Prostate gland (tissue), 2 donors: ENCODE measurements at regions not wholly inside any gene's neighbourhood (a gene's known extent, or its start where the extent isn't known, plus 50 kb on each side); places are given as distances from the start of the nearest gene placed in this dataset.

Experiments used
- DNase-seq: peaks from one replicate; pipeline ENCODE4 v3.0.0-alpha.2; 2019; ENCODE audit warnings: low spot score
- H3K27ac ChIP-seq, 2 donors: fragments of 200-600 bp; sonication (generic); 2 replicates each; pipeline ENCODE4 v1.5.1; 2017 to 2019
- H3K27me3 ChIP-seq: fragments of 200-600 bp; sonication (generic); replicated peaks from 2 replicates; pipeline ENCODE4 v1.5.1; 2019; ENCODE audit not compliant: insufficient read depth
- H3K36me3 ChIP-seq, 2 donors: fragments of 200-600 bp; sonication (generic); 1 replicate in 1 of 2; 2 replicates in 1 of 2; pipeline versions ENCODE4 v1.5.1 to v1.8.1; 2017 to 2019
- H3K4me1 ChIP-seq: fragments of 200-600 bp; sonication (generic); replicated peaks from 2 replicates; pipeline ENCODE4 v1.5.1; 2019
- H3K4me3 ChIP-seq, 2 donors: fragments of 200-600 bp; sonication (generic); 2 replicates each; pipeline ENCODE4 v1.5.1; 2017 to 2019
- H3K9me3 ChIP-seq: fragments of 200-600 bp; sonication (generic); 2 replicates; pipeline ENCODE4 v1.5.1; 2017
- POLR2A ChIP-seq: fragments of 450-650 bp; IDR thresholded peaks from one replicate; pipeline ENCODE4 v1.6.1; 2016; ENCODE audit warnings: antibody characterized with exemption, mild to moderate bottlenecking
- POLR2AphosphoS5 ChIP-seq: sonication (generic); formaldehyde crosslinking; IDR thresholded peaks from one replicate; pipeline ENCODE4 v1.6.1; 2017; ENCODE audit warnings: antibody characterized with exemption
- WGBS: methylation state at CpG from one replicate; pipeline ENCODE4 v1.1.5; 2018; 5-methylcytosine and 5-hydroxymethylcytosine counted together
- intact Hi-C: fragments of 100-400 bp; cut with DNase I; formaldehyde crosslinking; loops from one replicate; pipeline ENCODE4 v1.14.2; 2022
- TF ChIP-seq, protein P1 (sequence below), 4 experiments: fragments of 200-600 bp in 2 of 4; fragments of 450-650 bp in 2 of 4; sonication (generic) in 2 of 4; IDR thresholded peaks; 1 replicate in 3 of 4; 2 replicates in 1 of 4; pipeline ENCODE4 v1.5.1; 2016 to 2019; ENCODE audit warnings: antibody characterized with exemption in 4 of 4, mild to moderate bottlenecking in 2 of 4, moderate library complexity in 2 of 4

DNA sequence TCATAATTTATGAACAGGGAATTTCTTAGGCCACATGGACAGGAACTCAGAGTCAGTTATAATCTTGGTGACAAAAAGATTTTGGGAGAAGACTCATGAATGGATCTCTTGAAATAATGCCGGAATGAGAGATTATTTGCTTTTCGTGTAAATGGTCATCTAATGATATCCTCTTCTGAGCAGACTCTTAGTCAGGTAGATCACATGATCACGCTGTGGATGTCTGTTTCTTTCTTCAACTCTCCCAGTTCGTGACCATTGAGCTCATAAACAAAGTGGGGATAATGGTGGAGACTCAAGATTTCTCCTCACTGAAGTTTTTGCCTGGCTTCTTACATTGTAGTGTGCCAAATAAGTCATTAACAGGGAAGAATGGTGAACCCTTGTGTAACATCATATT, 133.1 kb upstream of the CBLB start:
- H3K27ac ChIP-seq, result no peak overlapping the region
- WGBS, result 97% methylated on average over 4 of the region's 4 CpGs
- H3K36me3 ChIP-seq, result no peaks in the 10 kb centered on the region
- no peak for DNase-seq
- H3K4me3 ChIP-seq, result no peak overlapping the region
- H3K9me3 ChIP-seq, result no peaks in the 10 kb centered on the region
- no peaks in the 10 kb centered on the region for H3K4me1 ChIP-seq
- no peaks in the 10 kb centered on the region for H3K27me3 ChIP-seq
- intact Hi-C loops, result no loop called here
- TF ChIP-seq POLR2AphosphoS5, result no peak
- TF ChIP-seq, protein P1, sequence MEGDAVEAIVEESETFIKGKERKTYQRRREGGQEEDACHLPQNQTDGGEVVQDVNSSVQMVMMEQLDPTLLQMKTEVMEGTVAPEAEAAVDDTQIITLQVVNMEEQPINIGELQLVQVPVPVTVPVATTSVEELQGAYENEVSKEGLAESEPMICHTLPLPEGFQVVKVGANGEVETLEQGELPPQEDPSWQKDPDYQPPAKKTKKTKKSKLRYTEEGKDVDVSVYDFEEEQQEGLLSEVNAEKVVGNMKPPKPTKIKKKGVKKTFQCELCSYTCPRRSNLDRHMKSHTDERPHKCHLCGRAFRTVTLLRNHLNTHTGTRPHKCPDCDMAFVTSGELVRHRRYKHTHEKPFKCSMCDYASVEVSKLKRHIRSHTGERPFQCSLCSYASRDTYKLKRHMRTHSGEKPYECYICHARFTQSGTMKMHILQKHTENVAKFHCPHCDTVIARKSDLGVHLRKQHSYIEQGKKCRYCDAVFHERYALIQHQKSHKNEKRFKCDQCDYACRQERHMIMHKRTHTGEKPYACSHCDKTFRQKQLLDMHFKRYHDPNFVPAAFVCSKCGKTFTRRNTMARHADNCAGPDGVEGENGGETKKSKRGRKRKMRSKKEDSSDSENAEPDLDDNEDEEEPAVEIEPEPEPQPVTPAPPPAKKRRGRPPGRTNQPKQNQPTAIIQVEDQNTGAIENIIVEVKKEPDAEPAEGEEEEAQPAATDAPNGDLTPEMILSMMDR (IDR thresholded peaks at IDR 0.05), result no peak

DNA sequence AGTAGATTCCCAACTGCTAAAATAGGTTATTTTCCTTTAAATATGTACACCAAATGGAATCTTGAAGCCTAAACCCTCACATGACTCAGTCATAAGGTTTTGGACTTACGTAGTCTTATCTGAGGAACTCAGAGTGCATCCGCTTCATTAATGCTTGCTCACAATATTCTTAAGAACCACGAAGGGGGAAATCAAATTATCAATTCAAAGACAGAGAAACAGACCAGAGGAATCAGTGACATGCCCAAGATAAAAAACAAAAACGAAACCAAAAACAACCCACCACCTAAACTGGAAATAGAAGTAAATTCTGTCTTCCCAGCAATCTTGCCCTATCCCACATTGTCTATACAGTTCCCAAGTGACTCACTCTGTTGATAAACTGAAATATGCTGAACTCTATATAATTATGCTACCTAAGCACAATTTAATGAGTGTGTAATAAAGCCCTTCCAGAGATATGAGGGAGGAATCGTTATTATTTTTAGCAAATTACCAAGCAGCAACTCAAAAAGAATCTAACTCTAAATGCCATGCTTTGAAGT, 135.4 kb upstream of the CBLB start:
- intact Hi-C loops, result no loop called here
- Histone ChIP-seq H3K27me3 (no peaks in the 10 kb centered on the region), H3K4me1 (no peaks in the 10 kb centered on the region), H3K4me3 (no peak overlapping the region), H3K27ac (no peak overlapping the region), H3K9me3 (no peaks in the 10 kb centered on the region), H3K36me3 (no peaks in the 10 kb centered on the region)
- no peak for DNase-seq
- 74% methylated on average over 5 of the region's 5 CpGs for WGBS
- TF ChIP-seq POLR2A (no peak), POLR2AphosphoS5 (no peak)
- TF ChIP-seq, protein P1 (IDR thresholded peaks at IDR 0.05), result no peak

DNA sequence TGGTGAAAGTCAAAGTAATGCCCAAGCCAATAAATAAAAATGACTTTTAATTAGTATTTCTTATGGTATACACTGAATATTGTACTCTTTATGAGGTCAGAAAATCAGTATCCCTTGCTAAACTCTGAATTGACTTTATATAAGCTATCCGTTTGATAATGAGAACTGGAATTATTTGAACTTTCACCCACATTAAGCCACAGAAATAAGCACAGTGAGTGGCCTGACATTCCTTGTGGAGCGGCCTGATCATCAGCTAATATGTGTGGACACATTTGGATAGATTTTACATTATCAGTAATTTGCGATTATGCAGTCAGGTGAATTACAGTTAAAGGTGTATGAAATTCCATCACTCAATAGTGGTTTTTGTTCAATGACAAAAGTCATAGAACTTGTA, 136.0 kb upstream of the CBLB start:
- WGBS, result 90% methylated on average over 3 of the region's 3 CpGs
- Histone ChIP-seq H3K4me3 (no peak overlapping the region), H3K27ac (no peak overlapping the region), H3K36me3 (no peaks in the 10 kb centered on the region), H3K27me3 (no peaks in the 10 kb centered on the region), H3K4me1 (no peaks in the 10 kb centered on the region), H3K9me3 (no peaks in the 10 kb centered on the region)
- no peak for DNase-seq
- no peak for TF ChIP-seq POLR2A
- no peak for TF ChIP-seq POLR2AphosphoS5
- intact Hi-C loops, result no loop called here

DNA sequence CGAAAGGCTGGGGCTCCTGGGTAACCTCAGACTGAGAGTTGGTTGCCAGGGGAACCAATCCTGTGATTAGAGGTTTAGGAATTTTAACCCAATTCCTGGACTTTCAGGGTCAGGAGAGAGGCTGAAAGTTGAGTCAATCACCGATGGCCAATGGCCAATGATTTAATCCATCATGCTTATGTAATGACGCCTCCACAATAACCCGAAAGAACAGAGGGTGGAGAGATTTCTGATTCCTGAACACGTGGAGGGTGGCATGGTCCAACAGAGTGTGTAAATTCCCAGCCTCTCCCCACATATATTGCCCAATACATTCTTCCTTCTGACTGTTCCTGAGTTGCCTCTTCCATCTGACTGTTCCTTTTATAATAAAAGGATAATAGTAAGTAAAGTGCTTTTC, 137.2 kb upstream of the CBLB start:
- DNase-seq, result no peak
- no peaks in the 10 kb centered on the region for H3K9me3 ChIP-seq

DNA sequence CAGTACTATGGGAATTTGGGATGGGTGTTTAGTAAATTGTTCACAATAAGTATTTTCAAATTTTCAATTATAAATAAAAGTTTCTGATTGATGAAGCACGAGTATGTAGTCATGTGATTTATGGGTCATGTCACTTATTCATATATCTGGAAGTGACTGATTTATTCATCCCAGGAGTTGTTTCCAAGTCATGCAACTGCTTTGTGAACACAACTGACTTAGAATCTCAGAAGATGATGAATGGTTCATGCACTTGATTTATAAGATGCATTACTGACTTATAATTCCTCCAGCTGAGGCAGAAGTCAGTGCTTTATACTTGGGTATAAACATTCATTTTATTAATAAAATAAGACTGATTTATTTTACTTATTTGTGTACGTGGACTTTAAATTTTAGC, 137.8 kb upstream of the CBLB start:
- DNase-seq, result no peak
- H3K9me3 ChIP-seq, result no peaks in the 10 kb centered on the region
- no peaks in the 10 kb centered on the region for H3K36me3 ChIP-seq
- no peak overlapping the region for H3K27ac ChIP-seq
- H3K4me3 ChIP-seq, result no peak overlapping the region
- WGBS, result 79% methylated on average over 2 of the region's 2 CpGs
- intact Hi-C loops, result no loop called here
- no peaks in the 10 kb centered on the region for H3K4me1 ChIP-seq
- no peak for TF ChIP-seq POLR2AphosphoS5
- TF ChIP-seq, protein P1 (IDR thresholded peaks at IDR 0.05), result no peak
- TF ChIP-seq POLR2A, result no peak
- H3K27me3 ChIP-seq, result no peaks in the 10 kb centered on the region

More for the DNA sequence above, 137.2 kb upstream of the CBLB start:
- no peaks in the 10 kb centered on the region for H3K27me3 ChIP-seq
- H3K4me1 ChIP-seq, result no peaks in the 10 kb centered on the region
- H3K4me3 ChIP-seq, result no peak overlapping the region
- TF ChIP-seq POLR2AphosphoS5, result no peak
- TF ChIP-seq, protein P1 (IDR thresholded peaks at IDR 0.05), result no peak
- no peak for TF ChIP-seq POLR2A
- H3K27ac ChIP-seq, result no peak overlapping the region
- no peaks in the 10 kb centered on the region for H3K36me3 ChIP-seq
- 91% methylated on average over 5 of the region's 5 CpGs for WGBS
- intact Hi-C loops, result no loop called here
